ENCODE measurements at regions not wholly inside any gene's neighbourhood (a gene's known extent, or its start where the extent isn't known, plus 50 kb on each side); places are given as distances from the start of the nearest gene placed in this dataset.

GRCh38 chr1:239899747-239900146 lies 191.9 kb upstream of the FMN2 start:
- peaks cover 7% of the 10 kb centered on the region for H3K4me1 Mint-ChIP-seq
- peaks cover 1 to 5% (median 1%) of the 10 kb centered on the region in 3 donors for H3K27me3 Mint-ChIP-seq (ENCODE audit: low read depth in 3 of 3)
- Histone ChIP-seq H3K4me1 (ENCODE audit: control insufficient read depth in 1 of 2, insufficient read depth in 2 of 2, low read length in 2 of 2) (peaks cover 5 to 8% of the 10 kb centered on the region in 2 donors), H3K27ac (ENCODE audit: low read depth in 1 of 2, low read length in 2 of 2) (no peak overlapping the region), H3K9ac (ENCODE audit: insufficient read depth, low read length, poor library complexity, severe bottlenecking) (no peak overlapping the region), H3K4me2 (replicated peaks; ENCODE audit: extremely low read depth, low read length, poor library complexity, severe bottlenecking) (no peak overlapping the region), H2AFZ (ENCODE audit: insufficient read depth, low read depth, low read length, poor library complexity, severe bottlenecking) (no peak overlapping the region), H3K79me2 (ENCODE audit: insufficient read depth, low read length) (no peaks in the 10 kb centered on the region), H3K9me3 (replicated peaks in 1 of 2; ENCODE audit: control insufficient read depth in 1 of 2, insufficient read depth in 1 of 2, low read length in 2 of 2) (no peaks in the 10 kb centered on the region), H3K4me3 (replicated peaks in 1 of 3; ENCODE audit: low read depth in 2 of 3, low read length in 3 of 3) (no peak overlapping the region), H4K20me1 (ENCODE audit: insufficient read depth, low read length) (no peaks in the 10 kb centered on the region), H3K27me3 (ENCODE audit: control insufficient read depth in 2 of 2, insufficient read depth in 2 of 2, low read length in 2 of 2) (no peaks in the 10 kb centered on the region), H3K36me3 (replicated peaks in 1 of 2; ENCODE audit: control insufficient read depth in 1 of 2, insufficient read depth in 2 of 2, low read length in 2 of 2) (no peaks in the 10 kb centered on the region)
- TF ChIP-seq CTCF (IDR thresholded peaks at IDR 0.05): no peak
- no peak overlapping the region for H3K4me3 Mint-ChIP-seq
- no peak overlapping the region for H3K27ac Mint-ChIP-seq
- WGBS (ENCODE audit: insufficient coverage): 77% methylated on average over 2 of the region's 3 CpGs
- intact Hi-C loops (cut with micrococcal nuclease): loop anchor here (5.0 to 10.0 kb wide), 3 partner anchors 107 to 495 kb away; no protein-coding TSS in a partner anchor
- DNase-seq: no peak
- no peaks in the 10 kb centered on the region for H3K36me3 Mint-ChIP-seq
- peaks cover 0 to 1% (median 0%) of the 10 kb centered on the region in 7 donors for H3K9me3 Mint-ChIP-seq

- Histone ChIP-seq H3K4me3 (replicated peaks in 1 of 3; ENCODE audit: low read depth in 2 of 3, low read length in 3 of 3) (no peak overlapping the region), H3K4me2 (replicated peaks; ENCODE audit: extremely low read depth, low read length, poor library complexity, severe bottlenecking) (no peak overlapping the region), H3K27ac (ENCODE audit: low read depth in 1 of 2, low read length in 2 of 2) (no peak overlapping the region), H3K36me3 (replicated peaks in 1 of 2; ENCODE audit: control insufficient read depth in 1 of 2, insufficient read depth in 2 of 2, low read length in 2 of 2) (no peaks in the 10 kb centered on the region), H4K20me1 (ENCODE audit: insufficient read depth, low read length) (no peaks in the 10 kb centered on the region), H3K4me1 (ENCODE audit: control insufficient read depth in 1 of 2, insufficient read depth in 2 of 2, low read length in 2 of 2) (peaks cover 23 to 28% of the 10 kb centered on the region in 2 donors), H2AFZ (ENCODE audit: insufficient read depth, low read depth, low read length, poor library complexity, severe bottlenecking) (no peak overlapping the region), H3K27me3 (ENCODE audit: control insufficient read depth in 2 of 2, insufficient read depth in 2 of 2, low read length in 2 of 2) (no peaks in the 10 kb centered on the region), H3K79me2 (ENCODE audit: insufficient read depth, low read length) (no peaks in the 10 kb centered on the region), H3K9ac (ENCODE audit: insufficient read depth, low read length, poor library complexity, severe bottlenecking) (no peak overlapping the region), H3K9me3 (replicated peaks in 1 of 2; ENCODE audit: control insufficient read depth in 1 of 2, insufficient read depth in 1 of 2, low read length in 2 of 2) (peaks cover 0 to 6% of the 10 kb centered on the region in 2 donors)
- H3K27ac Mint-ChIP-seq: no peak overlapping the region
- peaks cover 0 to 2% (median 2%) of the 10 kb centered on the region in 3 donors for H3K27me3 Mint-ChIP-seq (ENCODE audit: low read depth in 3 of 3)
- 93% methylated on average over 3 of the region's 5 CpGs for WGBS (ENCODE audit: insufficient coverage)
- TF ChIP-seq CTCF (IDR thresholded peaks at IDR 0.05): no peak
- DNase-seq: no peak
- peaks cover 26% of the 10 kb centered on the region for H3K4me1 Mint-ChIP-seq
- H3K36me3 Mint-ChIP-seq: no peaks in the 10 kb centered on the region
- no peak overlapping the region for H3K4me3 Mint-ChIP-seq
- H3K9me3 Mint-ChIP-seq: peaks cover 0 to 5% (median 0%) of the 10 kb centered on the region in 7 donors
- intact Hi-C loops (cut with micrococcal nuclease): loop anchor here in 1 of 2 donors (10.0 kb wide), 1 partner anchor 502 kb away; no protein-coding TSS in a partner anchor
Measured at GRCh38 chr1:239906394-239906793, 185.3 kb upstream of the FMN2 start.

Data from CD14-positive monocyte (primary cell).